Loucy (cell line): ENCODE measurements at regions not wholly inside any gene's neighbourhood (a gene's known extent, or its start where the extent isn't known, plus 50 kb on each side); places are given as distances from the start of the nearest gene placed in this dataset.

Experiments used
- EZH2phosphoT487 ChIP-seq: fragments of 200-600 bp; IDR thresholded peaks from 2 replicates; pipeline ENCODE4 v1.6.1; 2018; ENCODE audit warnings: antibody characterized with exemption, mild to moderate bottlenecking, moderate library complexity, borderline replicate concordance
- TF ChIP-seq, protein P1 (sequence below): fragments of 200-600 bp; sonication (generic); conservative IDR thresholded peaks from 2 replicates; pipeline ENCODE4 v1.5.1; 2014; ENCODE audit warnings: mild to moderate bottlenecking, antibody characterized with exemption, low read length

DNA sequence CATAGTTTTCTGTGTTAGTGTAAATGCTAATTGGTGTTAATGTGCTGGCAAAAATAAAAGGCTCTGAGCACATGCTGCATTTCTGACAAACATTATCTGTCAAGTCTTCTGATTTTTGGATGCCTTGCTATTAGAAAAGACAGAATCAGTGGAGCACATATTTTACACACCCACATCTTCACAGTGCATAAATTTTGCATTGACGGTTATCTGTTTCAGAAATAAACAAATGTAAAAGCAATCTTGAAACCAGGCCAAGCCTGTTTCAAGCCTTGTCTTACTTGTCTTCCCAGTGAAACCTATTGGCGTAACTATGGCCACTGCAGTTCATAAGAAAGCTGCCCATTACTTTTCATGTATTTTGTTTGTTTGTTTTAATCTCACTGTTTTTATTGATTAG lies 333.7 kb upstream of the CDH19 start:
- TF ChIP-seq, protein P1, sequence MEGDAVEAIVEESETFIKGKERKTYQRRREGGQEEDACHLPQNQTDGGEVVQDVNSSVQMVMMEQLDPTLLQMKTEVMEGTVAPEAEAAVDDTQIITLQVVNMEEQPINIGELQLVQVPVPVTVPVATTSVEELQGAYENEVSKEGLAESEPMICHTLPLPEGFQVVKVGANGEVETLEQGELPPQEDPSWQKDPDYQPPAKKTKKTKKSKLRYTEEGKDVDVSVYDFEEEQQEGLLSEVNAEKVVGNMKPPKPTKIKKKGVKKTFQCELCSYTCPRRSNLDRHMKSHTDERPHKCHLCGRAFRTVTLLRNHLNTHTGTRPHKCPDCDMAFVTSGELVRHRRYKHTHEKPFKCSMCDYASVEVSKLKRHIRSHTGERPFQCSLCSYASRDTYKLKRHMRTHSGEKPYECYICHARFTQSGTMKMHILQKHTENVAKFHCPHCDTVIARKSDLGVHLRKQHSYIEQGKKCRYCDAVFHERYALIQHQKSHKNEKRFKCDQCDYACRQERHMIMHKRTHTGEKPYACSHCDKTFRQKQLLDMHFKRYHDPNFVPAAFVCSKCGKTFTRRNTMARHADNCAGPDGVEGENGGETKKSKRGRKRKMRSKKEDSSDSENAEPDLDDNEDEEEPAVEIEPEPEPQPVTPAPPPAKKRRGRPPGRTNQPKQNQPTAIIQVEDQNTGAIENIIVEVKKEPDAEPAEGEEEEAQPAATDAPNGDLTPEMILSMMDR, result no peak
- no peak for TF ChIP-seq EZH2phosphoT487
